ENCODE measurements at regions not wholly inside any gene's neighbourhood (a gene's known extent, or its start where the extent isn't known, plus 50 kb on each side); places are given as distances from the start of the nearest gene placed in this dataset.

DNA sequence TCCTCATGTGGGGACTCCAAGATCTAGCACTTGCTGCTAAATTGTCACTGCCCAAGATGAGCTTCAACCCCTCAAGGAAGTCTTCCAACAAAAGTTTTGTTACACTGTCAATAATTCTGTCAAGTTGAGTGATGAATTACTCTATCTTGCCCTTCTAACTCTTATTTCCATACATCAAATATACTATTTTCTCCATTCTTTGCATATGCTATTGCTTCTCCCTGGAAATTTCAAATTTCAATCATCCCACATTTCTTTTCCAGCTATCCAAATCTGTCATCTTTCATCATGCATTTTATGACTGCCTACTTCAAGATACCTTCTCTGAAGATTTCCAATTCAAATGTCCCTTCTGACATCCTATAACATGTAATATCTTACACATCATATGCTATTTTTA lies 175.2 kb upstream of the KCND2 start:
- TF ChIP-seq, protein P1, sequence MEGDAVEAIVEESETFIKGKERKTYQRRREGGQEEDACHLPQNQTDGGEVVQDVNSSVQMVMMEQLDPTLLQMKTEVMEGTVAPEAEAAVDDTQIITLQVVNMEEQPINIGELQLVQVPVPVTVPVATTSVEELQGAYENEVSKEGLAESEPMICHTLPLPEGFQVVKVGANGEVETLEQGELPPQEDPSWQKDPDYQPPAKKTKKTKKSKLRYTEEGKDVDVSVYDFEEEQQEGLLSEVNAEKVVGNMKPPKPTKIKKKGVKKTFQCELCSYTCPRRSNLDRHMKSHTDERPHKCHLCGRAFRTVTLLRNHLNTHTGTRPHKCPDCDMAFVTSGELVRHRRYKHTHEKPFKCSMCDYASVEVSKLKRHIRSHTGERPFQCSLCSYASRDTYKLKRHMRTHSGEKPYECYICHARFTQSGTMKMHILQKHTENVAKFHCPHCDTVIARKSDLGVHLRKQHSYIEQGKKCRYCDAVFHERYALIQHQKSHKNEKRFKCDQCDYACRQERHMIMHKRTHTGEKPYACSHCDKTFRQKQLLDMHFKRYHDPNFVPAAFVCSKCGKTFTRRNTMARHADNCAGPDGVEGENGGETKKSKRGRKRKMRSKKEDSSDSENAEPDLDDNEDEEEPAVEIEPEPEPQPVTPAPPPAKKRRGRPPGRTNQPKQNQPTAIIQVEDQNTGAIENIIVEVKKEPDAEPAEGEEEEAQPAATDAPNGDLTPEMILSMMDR (optimal IDR thresholded peaks at IDR 0.05 in 1 of 3, IDR thresholded peaks at IDR 0.05 in 1 of 3, conservative IDR thresholded peaks at IDR 0.05 in 1 of 3; ENCODE audit: extremely low read depth in 1 of 3, insufficient read depth in 2 of 3, low read length in 3 of 3), result no peak
- no peak for TF ChIP-seq EZH2 (IDR thresholded peaks at IDR 0.05; ENCODE audit: low read length)

All from keratinocyte (primary cell).